HCT116 (cell line): ENCODE measurements at regions not wholly inside any gene's neighbourhood (a gene's known extent, or its start where the extent isn't known, plus 50 kb on each side); places are given as distances from the start of the nearest gene placed in this dataset.

Experiments
- ATAC-seq: fragments of 200-7000 bp; cut with Tn5 transposase; 2 replicates; pipeline ENCODE4 v1.9.1; 2020; ENCODE audit warnings: mild to moderate bottlenecking, moderate library complexity
- BruUV-seq: library from RNA; stranded (reverse); fragments of 400-500 nt; replicated peaks from 2 replicates; lab custom pipeline; 2021; lab: Mats Ljungman, UMichigan
- CTCF ChIA-PET: fragments of 300-600 bp; sonication (Branson Sonifier 250); formaldehyde crosslinking; loops from one replicate; lab custom pipeline; 2021; ENCODE audit warnings: antibody characterized with exemption; lab: Charles Lee
- POLR2A ChIA-PET: fragments of 300-600, 350-600 bp; sonication (Branson Sonifier 250); formaldehyde crosslinking; loops from one replicate; lab custom pipeline; 2021; ENCODE audit warnings: antibody characterized with exemption; lab: Charles Lee
- RAD21 ChIA-PET, 2 experiments: fragments of 300-600 bp; sonication (Branson Sonifier 250); formaldehyde crosslinking; loops; one replicate each; lab custom pipeline; 2023; ENCODE audit warnings: low total read pairs in 2 of 2; ENCODE audit not compliant: uncharacterized antibody in 2 of 2, unreplicated experiment in 2 of 2, low non-redundant PET in 1 of 2; lab: Charles Lee
- DNase-seq: peaks from one replicate; pipeline ENCODE4 v3.0.0-alpha.2; 2010; ENCODE audit warnings: low read depth, low spot score
- H2AFZ ChIP-seq: fragments of 200-600 bp; shearing (Covaris generic), sonication (generic); 2 replicates; pipeline ENCODE4 v1.6.1; 2017; ENCODE audit warnings: low read depth, mixed run types, mixed read lengths, antibody characterized with exemption, low read length; ENCODE audit not compliant: poor library complexity, severe bottlenecking
- H3K27ac ChIP-seq: 2 replicates; pipeline ENCODE4 v1.5.1; 2012; ENCODE audit warnings: low read depth, low read length
- H3K27me3 ChIP-seq: fragments of 200-600 bp; sonication (generic); 2 replicates; pipeline ENCODE4 v1.6.1; 2016; ENCODE audit warnings: mixed run types, low read length, mixed read lengths; ENCODE audit not compliant: insufficient read depth
- H3K36me3 ChIP-seq, 2 experiments: fragments of 200-500 bp in 1 of 2; fragments of 200-600 bp in 1 of 2; sonication (Bioruptor generic) in 1 of 2; sonication (generic) in 1 of 2; 2 replicates each; pipeline versions ENCODE4 v1.5.1 to v1.6.1; 2014 to 2016; ENCODE audit warnings: low read length in 2 of 2, inconsistent platforms in 1 of 2, mixed read lengths in 1 of 2, mixed run types in 1 of 2; ENCODE audit not compliant: insufficient read depth in 2 of 2, control insufficient read depth in 1 of 2
- H3K4me1 ChIP-seq, 2 experiments: fragments of 200-600 bp in 1 of 2; sonication (generic) in 1 of 2; 2 replicates each; pipeline versions ENCODE4 v1.5.1 to v1.6.1; 2012 to 2017; ENCODE audit warnings: low read length in 2 of 2, inconsistent platforms in 1 of 2, mild to moderate bottlenecking in 1 of 2, mixed read lengths in 1 of 2, mixed run types in 1 of 2, moderate library complexity in 1 of 2; ENCODE audit not compliant: insufficient read depth in 2 of 2, control insufficient read depth in 1 of 2
- H3K4me2 ChIP-seq: fragments of 200-600 bp; sonication (generic); 2 replicates; pipeline ENCODE4 v1.6.1; 2017; ENCODE audit warnings: mixed run types, low read length, mixed read lengths
- H3K4me3 ChIP-seq, 2 experiments: fragments of 200-600 bp in 1 of 2; sonication (generic) in 1 of 2; replicated peaks in 1 of 2; 2 replicates each; pipeline ENCODE4 v1.5.1; 2011 to 2016; ENCODE audit warnings: low read length in 2 of 2, control low read depth in 1 of 2, low read depth in 1 of 2, mild to moderate bottlenecking in 1 of 2, mixed read lengths in 1 of 2, mixed run types in 1 of 2
- H3K79me2 ChIP-seq: fragments of 200-600 bp; sonication (generic); 2 replicates; pipeline ENCODE4 v1.6.1; 2017; ENCODE audit warnings: mild to moderate bottlenecking, mixed run types, low read length, moderate library complexity, mixed read lengths; ENCODE audit not compliant: insufficient read depth
- H3K9ac ChIP-seq: fragments of 200-600 bp; sonication (generic); 2 replicates; pipeline ENCODE4 v1.6.1; 2016; ENCODE audit warnings: low read length, mixed read lengths
- H3K9me2 ChIP-seq: fragments of 200-600 bp; sonication (generic), shearing (Covaris generic); 2 replicates; pipeline ENCODE4 v1.6.1; 2017; ENCODE audit warnings: mixed run types, mild to moderate bottlenecking, moderate library complexity; ENCODE audit not compliant: insufficient read depth
- H3K9me3 ChIP-seq, 2 experiments: fragments of 200-500 bp in 1 of 2; fragments of 200-600 bp in 1 of 2; sonication (Bioruptor generic) in 1 of 2; sonication (generic) in 1 of 2; 2 replicates each; pipeline ENCODE4 v1.6.1; 2014 to 2017; ENCODE audit warnings: low read length in 2 of 2, mixed read lengths in 2 of 2, inconsistent platforms in 1 of 2, low read depth in 1 of 2, mild to moderate bottlenecking in 1 of 2, mixed run types in 1 of 2, moderate library complexity in 1 of 2; ENCODE audit not compliant: control insufficient read depth in 1 of 2, insufficient read depth in 1 of 2
- H4K20me1 ChIP-seq: fragments of 200-600 bp; sonication (generic), shearing (Covaris generic); 2 replicates; pipeline ENCODE4 v1.6.1; 2017; ENCODE audit warnings: mixed run types, mild to moderate bottlenecking, moderate library complexity; ENCODE audit not compliant: insufficient read depth
- ATF3 ChIP-seq: IDR thresholded peaks from 2 replicates; pipeline ENCODE4 v1.6.1; 2012
- CBX3 ChIP-seq: IDR thresholded peaks from 2 replicates; pipeline ENCODE4 v1.6.1; 2012; ENCODE audit warnings: low read depth
- ELF1 ChIP-seq: IDR thresholded peaks from 2 replicates; pipeline ENCODE4 v1.6.1; 2012; ENCODE audit warnings: low read depth, borderline replicate concordance
- EZH2phosphoT487 ChIP-seq: fragments of 200-600 bp; IDR thresholded peaks from 2 replicates; pipeline ENCODE4 v1.6.1; 2018; ENCODE audit warnings: antibody characterized with exemption, borderline replicate concordance
- JUND ChIP-seq: IDR thresholded peaks from 2 replicates; pipeline ENCODE4 v1.6.1; 2012
- MAX ChIP-seq: IDR thresholded peaks from 2 replicates; pipeline ENCODE4 v1.6.1; 2012
- POLR2A ChIP-seq: IDR thresholded peaks from 2 replicates; pipeline ENCODE4 v1.7.0; 2011; ENCODE audit warnings: borderline replicate concordance; ENCODE audit not compliant: insufficient read depth, insufficient read length; ENCODE audit errors: extremely low read depth
- POLR2AphosphoS5 ChIP-seq: IDR thresholded peaks from 2 replicates; pipeline ENCODE4 v1.6.1; 2011; ENCODE audit warnings: mild to moderate bottlenecking, low read depth, low read length, moderate library complexity
- ZNF274 ChIP-seq: fragments of 200-500 bp; sonication (Bioruptor generic); IDR thresholded peaks from 2 replicates; pipeline ENCODE4 v1.6.1; 2014; ENCODE audit warnings: mild to moderate bottlenecking, low read depth, low read length, inconsistent platforms
- intact Hi-C: fragments of 100-400 bp; cut with micrococcal nuclease; formaldehyde crosslinking; loops from 2 replicates; pipeline ENCODE4 v1.10.0; 2022

- TF ChIP-seq POLR2AphosphoS5 (no peak), CBX3 (no peak), ATF3 (no peak), ZNF274 (no peak)
Observed at GRCh38 chr18:75341267-75341666, 86.2 kb downstream of the SMIM21 start (continued).

DNA sequence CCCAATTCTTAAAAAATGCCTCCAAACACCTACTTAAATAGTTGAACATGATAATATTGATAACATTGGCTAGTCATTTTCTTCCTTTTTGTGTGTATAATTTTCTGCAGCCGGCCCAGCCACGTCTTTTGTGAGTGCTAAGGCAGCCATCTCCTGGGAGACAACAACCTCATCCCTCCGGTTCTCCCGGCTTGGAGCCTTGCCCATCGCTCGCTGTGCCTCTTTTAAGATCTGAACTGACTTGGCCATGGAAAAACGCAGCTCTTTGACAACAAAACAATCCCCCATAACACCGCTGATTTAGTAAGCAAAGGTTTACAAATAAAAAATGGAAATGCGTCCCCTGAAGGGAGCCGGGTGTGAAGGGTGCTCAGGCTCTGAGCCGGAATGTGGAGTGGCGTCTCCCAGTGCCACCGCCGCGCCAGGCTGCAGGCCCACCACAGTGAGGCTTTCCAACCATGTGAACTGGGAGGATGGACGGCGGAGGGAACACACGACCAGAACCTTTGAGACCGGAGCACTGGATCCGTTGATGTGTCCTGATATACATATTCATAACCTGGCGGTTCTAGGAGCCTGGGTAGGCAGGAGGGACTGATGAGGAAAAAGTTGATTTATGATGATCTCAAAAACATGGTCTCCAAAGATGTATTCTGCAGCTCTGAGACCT, 87.4 kb downstream of the SMIM21 start:
- RAD21 ChIA-PET = no interaction called here
- TF ChIP-seq ELF1 = no peak
- no peak for TF ChIP-seq MAX
- TF ChIP-seq JUND = no peak
- TF ChIP-seq ATF3 = no peak
- TF ChIP-seq POLR2A = no peak
- no peak for TF ChIP-seq EZH2phosphoT487
- TF ChIP-seq, all 23 proteins: peak for 0
- H3K79me2 ChIP-seq = no peaks in the 10 kb centered on the region
- POLR2A ChIA-PET = no interaction called here
- intact Hi-C loops = no loop called here
- no TSS peak for BruUV-seq
- H3K4me2 ChIP-seq = no peak overlapping the region
- no peak for DNase-seq
- ATAC-seq = no peak
- CTCF ChIA-PET = no interaction called here
- no peak overlapping the region for H3K9ac ChIP-seq
- no peaks in the 10 kb centered on the region for H3K9me2 ChIP-seq
- no peak overlapping the region for H2AFZ ChIP-seq
- H3K4me3 ChIP-seq = no peak overlapping the region
- no peaks in the 10 kb centered on the region for H3K36me3 ChIP-seq
- no peak overlapping the region for H3K27ac ChIP-seq
- no peaks in the 10 kb centered on the region for H3K27me3 ChIP-seq
- no peaks in the 10 kb centered on the region for H3K4me1 ChIP-seq
- H4K20me1 ChIP-seq = no peaks in the 10 kb centered on the region
- H3K9me3 ChIP-seq = no peaks in the 10 kb centered on the region
